GM23338 (cell line): ENCODE measurements at regions not wholly inside any gene's neighbourhood (a gene's known extent, or its start where the extent isn't known, plus 50 kb on each side); places are given as distances from the start of the nearest gene placed in this dataset.

Experiments
- ATAC-seq: fragments of 200-7000 bp; cut with Tn5 transposase; 3 replicates; pipeline ENCODE4 v1.9.1; 2020
- DNase-seq: peaks from one replicate; pipeline ENCODE4 v3.0.0-alpha.2; 2015; ENCODE audit warnings: low spot score
- H2AFZ ChIP-seq: fragments of 200-600 bp; sonication (generic); 2 replicates; pipeline ENCODE4 v1.8.0; 2016; ENCODE audit warnings: antibody characterized with exemption, mild to moderate bottlenecking, moderate library complexity
- H3F3A ChIP-seq: fragments of 200-600 bp; sonication (generic); replicated peaks from 2 replicates; pipeline ENCODE4 v1.8.0; 2017; ENCODE audit warnings: antibody characterized with exemption, mixed run types, low read depth
- H3K27ac ChIP-seq: fragments of 200-600 bp; sonication (generic); 2 replicates; pipeline ENCODE4 v1.6.1; 2016; ENCODE audit warnings: low read depth
- H3K27me3 ChIP-seq: fragments of 200-600 bp; sonication (generic); 2 replicates; pipeline ENCODE4 v1.8.0; 2016; ENCODE audit warnings: mild to moderate bottlenecking, mixed run types, moderate library complexity; ENCODE audit not compliant: insufficient read depth
- H3K36me3 ChIP-seq: fragments of 200-600 bp; sonication (generic); 2 replicates; pipeline ENCODE4 v1.8.0; 2016; ENCODE audit warnings: mild to moderate bottlenecking; ENCODE audit not compliant: insufficient read depth
- H3K4me1 ChIP-seq: fragments of 200-600 bp; sonication (generic); 2 replicates; pipeline ENCODE4 v1.8.0; 2016; ENCODE audit warnings: mild to moderate bottlenecking, moderate library complexity; ENCODE audit not compliant: insufficient read depth
- H3K4me2 ChIP-seq: fragments of 200-600 bp; sonication (generic); 2 replicates; pipeline ENCODE4 v1.7.1; 2017; ENCODE audit warnings: mixed run types
- H3K4me3 ChIP-seq: fragments of 200-600 bp; sonication (generic); 2 replicates; pipeline ENCODE4 v1.6.1; 2016; ENCODE audit warnings: mixed run types
- H3K79me2 ChIP-seq: fragments of 200-600 bp; sonication (generic); replicated peaks from 2 replicates; pipeline ENCODE4 v1.8.0; 2017; ENCODE audit warnings: mild to moderate bottlenecking; ENCODE audit not compliant: insufficient read depth
- H3K9me2 ChIP-seq: fragments of 200-600 bp; sonication (generic); 2 replicates; pipeline ENCODE4 v1.8.0; 2017; ENCODE audit not compliant: insufficient read depth
- H4K20me1 ChIP-seq: fragments of 200-600 bp; sonication (generic); replicated peaks from 2 replicates; pipeline ENCODE4 v1.8.0; 2017; ENCODE audit warnings: mild to moderate bottlenecking; ENCODE audit not compliant: insufficient read depth
- H3K27ac Mint-ChIP-seq: 2 replicates; pipeline ENCODE4 v1.8.0; 2020; ENCODE audit warnings: inconsistent platforms, mild to moderate bottlenecking, moderate library complexity, mixed read lengths
- H3K27me3 Mint-ChIP-seq: 3 replicates; pipeline ENCODE4 v1.8.0; 2022; ENCODE audit warnings: low read depth, mild to moderate bottlenecking, moderate library complexity, mixed read lengths, inconsistent platforms; ENCODE audit not compliant: insufficient read depth, poor library complexity
- H3K36me3 Mint-ChIP-seq: 3 replicates; pipeline ENCODE4 v1.8.0; 2021; ENCODE audit warnings: low read depth, mild to moderate bottlenecking, inconsistent platforms, moderate library complexity, mixed read lengths
- H3K4me1 Mint-ChIP-seq: 3 replicates; pipeline ENCODE4 v1.8.0; 2020; ENCODE audit warnings: mild to moderate bottlenecking, inconsistent platforms, mixed read lengths
- H3K4me3 Mint-ChIP-seq: 3 replicates; pipeline ENCODE4 v1.8.0; 2021; ENCODE audit warnings: moderate library complexity, mild to moderate bottlenecking, inconsistent platforms, mixed read lengths
- H3K9me3 Mint-ChIP-seq: 3 replicates; pipeline ENCODE4 v1.8.0; 2020; ENCODE audit warnings: moderate library complexity, mild to moderate bottlenecking, inconsistent platforms, mixed read lengths
- CREB1 ChIP-seq: fragments of 250-450 bp; sonication (Bioruptor Pico); IDR thresholded peaks from 2 replicates; pipeline ENCODE4 v1.5.0; 2020; ENCODE audit warnings: low read depth, mild to moderate bottlenecking, moderate library complexity
- EZH2 ChIP-seq: fragments of 200-600 bp; sonication (generic); IDR thresholded peaks from one replicate; pipeline ENCODE4 v1.8.0; 2017; ENCODE audit warnings: antibody characterized with exemption, mild to moderate bottlenecking, low read depth; ENCODE audit not compliant: unreplicated experiment
- EZH2phosphoT487 ChIP-seq: fragments of 200-600 bp; sonication (generic); IDR thresholded peaks from one replicate; pipeline ENCODE4 v1.8.1; 2018; ENCODE audit warnings: antibody characterized with exemption; ENCODE audit not compliant: unreplicated experiment
- JUNB ChIP-seq: IDR thresholded peaks from one replicate; pipeline ENCODE4 v1.6.1; 2016; ENCODE audit warnings: antibody characterized with exemption; ENCODE audit not compliant: unreplicated experiment
- NANOG ChIP-seq: IDR thresholded peaks from 2 replicates; pipeline ENCODE4 v1.6.1; 2016; ENCODE audit warnings: antibody characterized with exemption, borderline replicate concordance
- POLR2AphosphoS5 ChIP-seq: IDR thresholded peaks from 2 replicates; pipeline ENCODE4 v1.6.1; 2016; ENCODE audit warnings: antibody characterized with exemption, low read depth
- STAT1 ChIP-seq: IDR thresholded peaks from one replicate; pipeline ENCODE4 v1.6.1; 2016; ENCODE audit warnings: antibody characterized with exemption; ENCODE audit not compliant: unreplicated experiment
- ZNF114 ChIP-seq: fragments of 250-450 bp; sonication (Bioruptor Pico); IDR thresholded peaks from 2 replicates; pipeline ENCODE4 v1.5.0; 2020; ENCODE audit warnings: mild to moderate bottlenecking, moderate library complexity
- ZNF331 ChIP-seq: fragments of 250-450 bp; sonication (Bioruptor Pico); IDR thresholded peaks from 2 replicates; pipeline ENCODE4 v1.5.0; 2020; ENCODE audit warnings: low read depth, mild to moderate bottlenecking, moderate library complexity
- TF ChIP-seq, protein P1 (sequence below), 2 experiments: fragments of 200-600 bp in 1 of 2; sonication (generic) in 1 of 2; conservative IDR thresholded peaks; 2 replicates each; pipeline versions ENCODE4 v1.5.1 to v1.6.1; 2016 to 2017; ENCODE audit warnings: antibody characterized with exemption in 2 of 2, low read depth in 2 of 2, mild to moderate bottlenecking in 2 of 2, moderate library complexity in 1 of 2
- TF ChIP-seq, protein P2 (sequence below): IDR thresholded peaks from one replicate; pipeline ENCODE4 v1.6.1; 2018; ENCODE audit warnings: antibody characterized with exemption; ENCODE audit not compliant: unreplicated experiment
- TF ChIP-seq, protein P3 (sequence below): IDR thresholded peaks from 2 replicates; pipeline ENCODE4 v1.6.1; 2016; ENCODE audit warnings: antibody characterized with exemption

DNA sequence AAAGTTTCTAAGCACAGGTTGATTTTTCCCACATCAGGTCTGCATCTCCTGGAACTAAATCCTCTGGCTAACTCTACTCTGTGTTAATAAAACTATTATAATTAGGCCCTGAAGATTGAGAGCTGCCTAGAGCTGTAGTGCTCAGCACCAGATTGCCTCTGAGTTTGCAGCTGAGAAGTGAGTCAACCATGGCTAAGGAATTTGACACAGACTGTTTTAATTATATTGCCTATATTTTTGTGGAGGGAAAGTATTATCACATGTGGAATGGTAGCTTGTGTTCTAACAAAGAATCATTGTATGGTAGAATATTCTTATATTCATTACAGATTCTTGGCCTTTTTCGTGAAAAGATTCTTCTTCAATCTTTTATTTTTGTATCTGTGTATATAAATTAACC, 1907.6 kb upstream of the TENM3 start:
- H3K4me3 ChIP-seq, result no peak overlapping the region
- no peak overlapping the region for H3K4me3 Mint-ChIP-seq
- H3K9me2 ChIP-seq, result no peaks in the 10 kb centered on the region
- no peaks in the 10 kb centered on the region for H3K27me3 ChIP-seq
- no peak for TF ChIP-seq CREB1
- TF ChIP-seq, protein P1, sequence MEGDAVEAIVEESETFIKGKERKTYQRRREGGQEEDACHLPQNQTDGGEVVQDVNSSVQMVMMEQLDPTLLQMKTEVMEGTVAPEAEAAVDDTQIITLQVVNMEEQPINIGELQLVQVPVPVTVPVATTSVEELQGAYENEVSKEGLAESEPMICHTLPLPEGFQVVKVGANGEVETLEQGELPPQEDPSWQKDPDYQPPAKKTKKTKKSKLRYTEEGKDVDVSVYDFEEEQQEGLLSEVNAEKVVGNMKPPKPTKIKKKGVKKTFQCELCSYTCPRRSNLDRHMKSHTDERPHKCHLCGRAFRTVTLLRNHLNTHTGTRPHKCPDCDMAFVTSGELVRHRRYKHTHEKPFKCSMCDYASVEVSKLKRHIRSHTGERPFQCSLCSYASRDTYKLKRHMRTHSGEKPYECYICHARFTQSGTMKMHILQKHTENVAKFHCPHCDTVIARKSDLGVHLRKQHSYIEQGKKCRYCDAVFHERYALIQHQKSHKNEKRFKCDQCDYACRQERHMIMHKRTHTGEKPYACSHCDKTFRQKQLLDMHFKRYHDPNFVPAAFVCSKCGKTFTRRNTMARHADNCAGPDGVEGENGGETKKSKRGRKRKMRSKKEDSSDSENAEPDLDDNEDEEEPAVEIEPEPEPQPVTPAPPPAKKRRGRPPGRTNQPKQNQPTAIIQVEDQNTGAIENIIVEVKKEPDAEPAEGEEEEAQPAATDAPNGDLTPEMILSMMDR (conservative IDR thresholded peaks at IDR 0.05; ENCODE audit: low read depth in 2 of 2), result no peak
- TF ChIP-seq EZH2, result no peak
- TF ChIP-seq, protein P2, sequence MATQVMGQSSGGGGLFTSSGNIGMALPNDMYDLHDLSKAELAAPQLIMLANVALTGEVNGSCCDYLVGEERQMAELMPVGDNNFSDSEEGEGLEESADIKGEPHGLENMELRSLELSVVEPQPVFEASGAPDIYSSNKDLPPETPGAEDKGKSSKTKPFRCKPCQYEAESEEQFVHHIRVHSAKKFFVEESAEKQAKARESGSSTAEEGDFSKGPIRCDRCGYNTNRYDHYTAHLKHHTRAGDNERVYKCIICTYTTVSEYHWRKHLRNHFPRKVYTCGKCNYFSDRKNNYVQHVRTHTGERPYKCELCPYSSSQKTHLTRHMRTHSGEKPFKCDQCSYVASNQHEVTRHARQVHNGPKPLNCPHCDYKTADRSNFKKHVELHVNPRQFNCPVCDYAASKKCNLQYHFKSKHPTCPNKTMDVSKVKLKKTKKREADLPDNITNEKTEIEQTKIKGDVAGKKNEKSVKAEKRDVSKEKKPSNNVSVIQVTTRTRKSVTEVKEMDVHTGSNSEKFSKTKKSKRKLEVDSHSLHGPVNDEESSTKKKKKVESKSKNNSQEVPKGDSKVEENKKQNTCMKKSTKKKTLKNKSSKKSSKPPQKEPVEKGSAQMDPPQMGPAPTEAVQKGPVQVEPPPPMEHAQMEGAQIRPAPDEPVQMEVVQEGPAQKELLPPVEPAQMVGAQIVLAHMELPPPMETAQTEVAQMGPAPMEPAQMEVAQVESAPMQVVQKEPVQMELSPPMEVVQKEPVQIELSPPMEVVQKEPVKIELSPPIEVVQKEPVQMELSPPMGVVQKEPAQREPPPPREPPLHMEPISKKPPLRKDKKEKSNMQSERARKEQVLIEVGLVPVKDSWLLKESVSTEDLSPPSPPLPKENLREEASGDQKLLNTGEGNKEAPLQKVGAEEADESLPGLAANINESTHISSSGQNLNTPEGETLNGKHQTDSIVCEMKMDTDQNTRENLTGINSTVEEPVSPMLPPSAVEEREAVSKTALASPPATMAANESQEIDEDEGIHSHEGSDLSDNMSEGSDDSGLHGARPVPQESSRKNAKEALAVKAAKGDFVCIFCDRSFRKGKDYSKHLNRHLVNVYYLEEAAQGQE, result no peak
- H3K36me3 ChIP-seq, result no peaks in the 10 kb centered on the region
- DNase-seq (no peak), ATAC-seq (no peak)
- H3K79me2 ChIP-seq, result no peaks in the 10 kb centered on the region
- H3K27ac Mint-ChIP-seq, result no peak overlapping the region
- no peak overlapping the region for H2AFZ ChIP-seq
- no peaks in the 10 kb centered on the region for H3F3A ChIP-seq
- H3K36me3 Mint-ChIP-seq, result no peaks in the 10 kb centered on the region
- H3K4me2 ChIP-seq, result no peak overlapping the region
- no peak overlapping the region for H3K27ac ChIP-seq
- H3K4me1 ChIP-seq, result no peaks in the 10 kb centered on the region
- H3K4me1 Mint-ChIP-seq, result no peaks in the 10 kb centered on the region
- peaks cover 1% of the 10 kb centered on the region for H3K27me3 Mint-ChIP-seq
- H4K20me1 ChIP-seq, result no peaks in the 10 kb centered on the region
- no peaks in the 10 kb centered on the region for H3K9me3 Mint-ChIP-seq

DNA sequence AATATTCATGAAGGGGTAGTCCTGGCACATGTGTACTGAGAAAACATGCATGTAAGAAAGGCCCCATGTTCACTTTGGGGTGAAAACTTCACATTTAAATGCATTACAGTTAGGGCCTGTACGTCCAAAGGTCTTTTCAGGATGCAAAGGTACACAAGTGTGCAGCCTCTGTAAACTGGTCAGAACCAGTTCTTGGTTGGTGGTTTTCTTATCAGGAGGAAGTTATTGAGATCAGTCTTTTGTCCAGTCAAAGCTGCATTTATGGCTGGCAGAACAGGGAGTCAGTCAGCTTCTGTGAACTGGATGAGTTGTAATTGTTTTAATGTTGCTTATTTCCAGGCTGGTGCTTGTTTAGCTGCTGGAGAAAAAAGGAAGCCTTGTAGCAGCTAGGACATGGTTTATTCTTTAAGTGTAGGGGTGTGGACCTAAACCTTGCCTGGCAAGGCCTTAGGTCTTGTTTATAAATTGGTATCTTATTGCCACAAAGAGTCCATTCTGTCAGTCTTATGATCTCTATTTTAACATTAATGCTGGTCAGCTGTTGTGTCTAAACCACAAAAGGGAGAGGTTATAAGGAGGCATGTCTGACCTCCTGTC, 1906.6 kb upstream of the TENM3 start:
- no peak overlapping the region; the same call in 1 of the 2 replicates for H3K27ac Mint-ChIP-seq
- H3K27me3 Mint-ChIP-seq, result peaks cover 1% of the 10 kb centered on the region
- H4K20me1 ChIP-seq, result no peaks in the 10 kb centered on the region
- TF ChIP-seq NANOG, result no peak
- TF ChIP-seq CREB1, result no peak
- TF ChIP-seq JUNB, result no peak
- TF ChIP-seq POLR2AphosphoS5, result no peak
- TF ChIP-seq, protein P1 (conservative IDR thresholded peaks at IDR 0.05; ENCODE audit: low read depth in 2 of 2), result no peak
- no peak for TF ChIP-seq ZNF331 (CRISPR knock-in tag)
- no peak for TF ChIP-seq STAT1
- no peak for TF ChIP-seq EZH2
- no peak for TF ChIP-seq ZNF114 (CRISPR knock-in tag)
- TF ChIP-seq EZH2phosphoT487, result no peak
- TF ChIP-seq, protein P2, result no peak
- TF ChIP-seq, protein P3, sequence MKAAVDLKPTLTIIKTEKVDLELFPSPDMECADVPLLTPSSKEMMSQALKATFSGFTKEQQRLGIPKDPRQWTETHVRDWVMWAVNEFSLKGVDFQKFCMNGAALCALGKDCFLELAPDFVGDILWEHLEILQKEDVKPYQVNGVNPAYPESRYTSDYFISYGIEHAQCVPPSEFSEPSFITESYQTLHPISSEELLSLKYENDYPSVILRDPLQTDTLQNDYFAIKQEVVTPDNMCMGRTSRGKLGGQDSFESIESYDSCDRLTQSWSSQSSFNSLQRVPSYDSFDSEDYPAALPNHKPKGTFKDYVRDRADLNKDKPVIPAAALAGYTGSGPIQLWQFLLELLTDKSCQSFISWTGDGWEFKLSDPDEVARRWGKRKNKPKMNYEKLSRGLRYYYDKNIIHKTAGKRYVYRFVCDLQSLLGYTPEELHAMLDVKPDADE, result no peak

More for the DNA sequence above, 1906.6 kb upstream of the TENM3 start:
- ATAC-seq, result no peak
- H3F3A ChIP-seq, result no peaks in the 10 kb centered on the region
- H3K4me3 ChIP-seq, result no peak overlapping the region
- H3K9me2 ChIP-seq, result no peaks in the 10 kb centered on the region
- Mint-ChIP-seq H3K4me1 (no peaks in the 10 kb centered on the region), H3K36me3 (no peaks in the 10 kb centered on the region), H3K4me3 (no peak overlapping the region), H3K9me3 (no peaks in the 10 kb centered on the region)
- no peak overlapping the region for H2AFZ ChIP-seq
- no peak overlapping the region for H3K4me2 ChIP-seq
- no peak overlapping the region for H3K27ac ChIP-seq
- no peaks in the 10 kb centered on the region for H3K4me1 ChIP-seq
- no peaks in the 10 kb centered on the region for H3K27me3 ChIP-seq
- H3K79me2 ChIP-seq, result no peaks in the 10 kb centered on the region
- no peaks in the 10 kb centered on the region for H3K36me3 ChIP-seq
- no peak for DNase-seq
